ENCODE measurements at regions not wholly inside any gene's neighbourhood (a gene's known extent, or its start where the extent isn't known, plus 50 kb on each side); places are given as distances from the start of the nearest gene placed in this dataset.

GRCh38 chr15:88980498-88980897 is 67.3 kb upstream of the MFGE8 start:
- H3K9me3 ChIP-seq, result peaks cover 0 to 7% of the 10 kb centered on the region in 2 donors
- peaks cover 0 to 16% of the 10 kb centered on the region in 2 donors for H3K4me1 ChIP-seq
- H3K27ac ChIP-seq, result no peak overlapping the region
- no peak for TF ChIP-seq CTCF (IDR thresholded peaks at IDR 0.05)
- no peak overlapping the region for H3K4me3 ChIP-seq
- H3K36me3 ChIP-seq, result no peaks in the 10 kb centered on the region
- DNase-seq (ENCODE audit: low spot score), result no peak
- no peaks in the 10 kb centered on the region for H3K27me3 ChIP-seq

GRCh38 chr15:88981244-88982215 is 68.4 kb upstream of the MFGE8 start:
- TF ChIP-seq CTCF (IDR thresholded peaks at IDR 0.05), result no peak
- Histone ChIP-seq H3K9me3 (peaks cover 0 to 6% of the 10 kb centered on the region in 2 donors), H3K4me3 (no peak overlapping the region), H3K36me3 (no peaks in the 10 kb centered on the region), H3K27me3 (no peaks in the 10 kb centered on the region), H3K27ac (peak overlapping the region; percentile 46 to 57), H3K4me1 (peaks cover 0 to 16% of the 10 kb centered on the region in 2 donors)
- no peak for DNase-seq (ENCODE audit: low spot score)

- peak; percentile 83 for DNase-seq (ENCODE audit: low spot score)
- no peak overlapping the region for H3K4me3 ChIP-seq
- no peaks in the 10 kb centered on the region for H3K36me3 ChIP-seq
- H3K9me3 ChIP-seq, result no peaks in the 10 kb centered on the region
- H3K27me3 ChIP-seq, result no peaks in the 10 kb centered on the region
- H3K27ac ChIP-seq, result peak overlapping the region; percentile 57 to 62
- H3K4me1 ChIP-seq, result peaks cover 0 to 16% of the 10 kb centered on the region in 2 donors
- TF ChIP-seq CTCF (IDR thresholded peaks at IDR 0.05), result no peak
Measured at GRCh38 chr15:88982304-88982945, 69.2 kb upstream of the MFGE8 start.

GRCh38 chr15:88982946-88983342 is 69.8 kb upstream of the MFGE8 start:
- Histone ChIP-seq H3K4me1 (peaks cover 0 to 16% of the 10 kb centered on the region in 2 donors), H3K27me3 (no peaks in the 10 kb centered on the region), H3K36me3 (no peaks in the 10 kb centered on the region), H3K4me3 (no peak overlapping the region), H3K9me3 (no peaks in the 10 kb centered on the region), H3K27ac (peak overlapping the region; percentile 57 to 62)
- TF ChIP-seq CTCF (IDR thresholded peaks at IDR 0.05), result no peak
- no peak for DNase-seq (ENCODE audit: low spot score)

GRCh38 chr15:88983861-88984429 is 70.8 kb upstream of the MFGE8 start:
- TF ChIP-seq CTCF (IDR thresholded peaks at IDR 0.05), result no peak
- H3K27me3 ChIP-seq, result no peaks in the 10 kb centered on the region
- H3K4me3 ChIP-seq, result no peak overlapping the region
- H3K27ac ChIP-seq, result no peak overlapping the region
- no peaks in the 10 kb centered on the region for H3K36me3 ChIP-seq
- no peak for DNase-seq (ENCODE audit: low spot score)
- no peaks in the 10 kb centered on the region for H3K9me3 ChIP-seq
- H3K4me1 ChIP-seq, result peaks cover 0 to 16% of the 10 kb centered on the region in 2 donors

Measured in right atrium auricular region (tissue), 2 donors.